OCI-LY7 (cell line): ENCODE measurements at regions not wholly inside any gene's neighbourhood (a gene's known extent, or its start where the extent isn't known, plus 50 kb on each side); places are given as distances from the start of the nearest gene placed in this dataset.

Experiments used
- BruUV-seq: library from RNA; stranded (reverse); fragments of 400-500 nt; replicated peaks from 2 replicates; lab custom pipeline; 2021; lab: Mats Ljungman, UMichigan
- CTCF ChIA-PET: fragments of 300-600 bp; sonication (Branson Sonifier 250); formaldehyde crosslinking; loops from one replicate; lab custom pipeline; 2022; ENCODE audit warnings: antibody characterized with exemption; ENCODE audit not compliant: unreplicated experiment; lab: Charles Lee
- POLR2A ChIA-PET: fragments of 300-600 bp; sonication (Branson Sonifier 250); formaldehyde crosslinking; loops from one replicate; lab custom pipeline; 2022; ENCODE audit warnings: antibody characterized with exemption; lab: Charles Lee
- DNase-seq: peaks from one replicate; pipeline ENCODE4 v3.0.0-alpha.2; 2015; ENCODE audit warnings: low spot score
- H2AFZ ChIP-seq: fragments of 200-600 bp; sonication (generic), shearing (Covaris generic); 2 replicates; pipeline ENCODE4 v1.6.1; 2014; ENCODE audit warnings: mild to moderate bottlenecking, antibody characterized with exemption, low read length, moderate library complexity
- H3K27ac ChIP-seq: fragments of 200-600 bp; sonication (generic); 2 replicates; pipeline ENCODE4 v1.5.1; 2014; ENCODE audit warnings: mixed run types, low read depth, mild to moderate bottlenecking, moderate library complexity, low read length, inconsistent platforms; ENCODE audit not compliant: poor library complexity, severe bottlenecking
- H3K36me3 ChIP-seq: fragments of 200-600 bp; sonication (generic); 2 replicates; pipeline ENCODE4 v1.6.1; 2014; ENCODE audit warnings: mild to moderate bottlenecking, antibody characterized with exemption, low read length, moderate library complexity, mixed read lengths; ENCODE audit not compliant: insufficient read depth
- H3K4me1 ChIP-seq: fragments of 200-600 bp; sonication (generic); 2 replicates; pipeline ENCODE4 v1.5.1; 2014; ENCODE audit warnings: mild to moderate bottlenecking, low read length; ENCODE audit not compliant: insufficient read depth, poor library complexity, severe bottlenecking
- H3K4me2 ChIP-seq: fragments of 200-600 bp; sonication (generic); 2 replicates; pipeline ENCODE4 v1.6.1; 2014; ENCODE audit warnings: mild to moderate bottlenecking, low read length
- H3K4me3 ChIP-seq: fragments of 200-600 bp; sonication (generic); 2 replicates; pipeline ENCODE4 v1.5.1; 2014; ENCODE audit warnings: mild to moderate bottlenecking, low read depth, low read length; ENCODE audit not compliant: poor library complexity, severe bottlenecking
- H3K79me2 ChIP-seq: fragments of 200-600 bp; sonication (generic); 2 replicates; pipeline ENCODE4 v1.6.1; 2016; ENCODE audit warnings: low read depth, mild to moderate bottlenecking, low read length, moderate library complexity, mixed read lengths; ENCODE audit not compliant: insufficient read depth
- H3K9me2 ChIP-seq: fragments of 200-600 bp; sonication (generic); 2 replicates; pipeline ENCODE4 v1.6.1; 2016; ENCODE audit warnings: mild to moderate bottlenecking, low read length, mixed read lengths; ENCODE audit not compliant: insufficient read depth
- H3K9me3 ChIP-seq: fragments of 200-600 bp; sonication (generic); 2 replicates; pipeline ENCODE4 v1.6.1; 2014; ENCODE audit warnings: mild to moderate bottlenecking, mixed run types, low read length, mixed read lengths
- H4K20me1 ChIP-seq: fragments of 200-600 bp; sonication (generic); 2 replicates; pipeline ENCODE4 v1.6.1; 2014; ENCODE audit warnings: mild to moderate bottlenecking, antibody characterized with exemption, low read length, moderate library complexity, mixed read lengths; ENCODE audit not compliant: insufficient read depth
- EZH2phosphoT487 ChIP-seq: fragments of 200-600 bp; sonication (generic); IDR thresholded peaks from 2 replicates; pipeline ENCODE4 v1.6.1; 2018; ENCODE audit warnings: low read depth, borderline replicate concordance, mild to moderate bottlenecking, mixed run types, antibody characterized with exemption, low read length, moderate library complexity, mixed read lengths
- intact Hi-C: fragments of 100-400 bp; cut with micrococcal nuclease; formaldehyde crosslinking; loops from one replicate; pipeline ENCODE4 v1.10.0; 2022; ENCODE audit not compliant: unreplicated experiment
- TF ChIP-seq, protein P1 (sequence below): fragments of 200-600 bp; sonication (generic); conservative IDR thresholded peaks from 2 replicates; pipeline ENCODE4 v1.5.1; 2014; ENCODE audit warnings: mild to moderate bottlenecking, antibody characterized with exemption, low read length, moderate library complexity, mixed read lengths

DNA sequence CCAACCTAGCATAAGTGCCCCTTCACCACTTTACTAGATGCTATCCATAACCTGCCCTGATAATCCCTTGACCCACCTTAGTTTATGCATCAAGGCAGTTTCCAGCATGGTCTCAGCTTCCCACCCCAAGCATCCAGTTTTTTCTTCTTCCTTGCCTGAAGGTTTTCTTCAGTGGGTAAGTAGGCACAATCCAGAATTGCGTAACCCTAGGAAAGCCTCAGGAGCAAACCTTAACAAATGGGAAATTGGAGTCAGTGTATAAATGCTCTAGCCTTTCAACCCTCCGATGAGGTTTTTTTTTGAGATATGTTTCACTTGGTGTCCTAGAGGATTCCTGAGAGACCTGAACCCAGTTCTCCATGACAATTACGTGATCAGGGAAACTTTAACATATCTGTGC lies 614.0 kb upstream of the BOD1L1 start:
- intact Hi-C loops = no loop called here
- no peaks in the 10 kb centered on the region for H3K9me2 ChIP-seq
- no peaks in the 10 kb centered on the region for H4K20me1 ChIP-seq
- H3K36me3 ChIP-seq = no peaks in the 10 kb centered on the region
- no peaks in the 10 kb centered on the region for H3K4me1 ChIP-seq
- no peak overlapping the region for H3K4me2 ChIP-seq
- DNase-seq = no peak
- no peak overlapping the region for H3K4me3 ChIP-seq
- H3K79me2 ChIP-seq = no peaks in the 10 kb centered on the region
- TF ChIP-seq, protein P1, sequence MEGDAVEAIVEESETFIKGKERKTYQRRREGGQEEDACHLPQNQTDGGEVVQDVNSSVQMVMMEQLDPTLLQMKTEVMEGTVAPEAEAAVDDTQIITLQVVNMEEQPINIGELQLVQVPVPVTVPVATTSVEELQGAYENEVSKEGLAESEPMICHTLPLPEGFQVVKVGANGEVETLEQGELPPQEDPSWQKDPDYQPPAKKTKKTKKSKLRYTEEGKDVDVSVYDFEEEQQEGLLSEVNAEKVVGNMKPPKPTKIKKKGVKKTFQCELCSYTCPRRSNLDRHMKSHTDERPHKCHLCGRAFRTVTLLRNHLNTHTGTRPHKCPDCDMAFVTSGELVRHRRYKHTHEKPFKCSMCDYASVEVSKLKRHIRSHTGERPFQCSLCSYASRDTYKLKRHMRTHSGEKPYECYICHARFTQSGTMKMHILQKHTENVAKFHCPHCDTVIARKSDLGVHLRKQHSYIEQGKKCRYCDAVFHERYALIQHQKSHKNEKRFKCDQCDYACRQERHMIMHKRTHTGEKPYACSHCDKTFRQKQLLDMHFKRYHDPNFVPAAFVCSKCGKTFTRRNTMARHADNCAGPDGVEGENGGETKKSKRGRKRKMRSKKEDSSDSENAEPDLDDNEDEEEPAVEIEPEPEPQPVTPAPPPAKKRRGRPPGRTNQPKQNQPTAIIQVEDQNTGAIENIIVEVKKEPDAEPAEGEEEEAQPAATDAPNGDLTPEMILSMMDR = no peak
- no peak for TF ChIP-seq EZH2phosphoT487
- ChIA-PET CTCF (no interaction called here), POLR2A (no interaction called here)
- no peak overlapping the region for H2AFZ ChIP-seq
- H3K27ac ChIP-seq = no peak overlapping the region
- H3K9me3 ChIP-seq = no peaks in the 10 kb centered on the region
- no TSS peak for BruUV-seq

DNA sequence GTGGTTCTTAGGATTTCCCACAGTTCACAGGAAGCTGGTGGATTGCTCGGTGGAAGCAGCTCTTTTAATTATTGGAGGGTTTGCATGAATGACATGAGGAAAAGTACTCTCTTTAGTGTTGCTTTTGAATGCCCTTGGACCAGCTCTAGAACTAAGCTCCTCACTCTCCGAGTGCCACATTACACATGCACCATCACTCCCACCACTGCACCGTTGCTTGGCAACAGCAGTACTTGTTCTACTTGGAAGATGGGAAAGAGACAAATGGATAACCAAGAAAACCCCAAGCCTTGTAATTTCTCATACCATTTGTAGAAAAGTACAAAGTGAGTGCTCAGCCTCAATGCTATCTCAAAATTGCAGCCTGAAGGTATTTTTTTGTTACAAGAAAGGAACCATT lies 620.2 kb upstream of the BOD1L1 start:
- DNase-seq = no peak
- intact Hi-C loops = no loop called here
- Histone ChIP-seq H3K9me2 (no peaks in the 10 kb centered on the region), H3K4me2 (no peak overlapping the region), H3K27ac (no peak overlapping the region), H4K20me1 (no peaks in the 10 kb centered on the region), H3K4me1 (no peaks in the 10 kb centered on the region), H2AFZ (no peak overlapping the region), H3K4me3 (no peak overlapping the region), H3K36me3 (no peaks in the 10 kb centered on the region), H3K9me3 (no peaks in the 10 kb centered on the region), H3K79me2 (no peaks in the 10 kb centered on the region)
- CTCF ChIA-PET = no interaction called here
- POLR2A ChIA-PET = interaction anchor here (0.6 kb wide), 1 partner anchor 104 kb away, joined by 5 read pairs; no protein-coding TSS in a partner anchor
- TF ChIP-seq EZH2phosphoT487 = no peak
- TF ChIP-seq, protein P1 = no peak
- BruUV-seq = no TSS peak

DNA sequence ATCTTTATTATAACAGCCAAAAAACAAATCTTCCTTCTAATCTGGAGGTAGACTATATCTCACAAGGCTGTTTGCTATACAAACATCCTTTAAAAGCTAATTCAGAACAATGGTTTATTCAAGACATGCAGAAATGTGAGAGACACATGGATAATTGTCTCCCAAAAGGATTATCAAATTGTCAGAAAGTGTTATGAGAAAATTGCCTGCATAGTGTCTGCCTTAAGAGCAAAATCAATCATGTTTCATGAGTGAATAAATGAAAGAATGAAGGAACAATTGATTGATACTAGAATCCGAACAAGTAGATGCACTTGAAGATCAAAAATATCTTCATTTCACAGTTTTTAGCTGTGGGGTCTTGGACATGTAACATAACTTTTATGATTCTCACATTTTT lies 621.7 kb upstream of the BOD1L1 start:
- POLR2A ChIA-PET = interaction anchor here (0.6 kb wide), 1 partner anchor 30 kb away, joined by 3 read pairs; no protein-coding TSS in a partner anchor
- CTCF ChIA-PET = no interaction called here
- Histone ChIP-seq H3K4me1 (no peaks in the 10 kb centered on the region), H3K9me2 (no peaks in the 10 kb centered on the region), H3K79me2 (no peaks in the 10 kb centered on the region), H2AFZ (no peak overlapping the region), H3K36me3 (no peaks in the 10 kb centered on the region), H3K4me3 (no peak overlapping the region), H3K9me3 (no peaks in the 10 kb centered on the region), H3K27ac (no peak overlapping the region), H4K20me1 (no peaks in the 10 kb centered on the region), H3K4me2 (no peak overlapping the region)
- no TSS peak for BruUV-seq
- no peak for DNase-seq
- intact Hi-C loops = no loop called here
- TF ChIP-seq, protein P1 = no peak
- TF ChIP-seq EZH2phosphoT487 = no peak
